Mucosa of gallbladder (tissue), 1 donor: ENCODE measurements at regions not wholly inside any gene's neighbourhood (a gene's known extent, or its start where the extent isn't known, plus 50 kb on each side); places are given as distances from the start of the nearest gene placed in this dataset.

Experiments used
- DNase-seq: peaks from one replicate; pipeline ENCODE4 v3.0.0-alpha.2; 2020; ENCODE audit warnings: low spot score
- donor health status: DM: no; HTN: no; CAD: no.

GRCh38 chr4:45358573-45359506, 632.5 kb upstream of the GNPDA2 start:
- no peak for DNase-seq

DNA sequence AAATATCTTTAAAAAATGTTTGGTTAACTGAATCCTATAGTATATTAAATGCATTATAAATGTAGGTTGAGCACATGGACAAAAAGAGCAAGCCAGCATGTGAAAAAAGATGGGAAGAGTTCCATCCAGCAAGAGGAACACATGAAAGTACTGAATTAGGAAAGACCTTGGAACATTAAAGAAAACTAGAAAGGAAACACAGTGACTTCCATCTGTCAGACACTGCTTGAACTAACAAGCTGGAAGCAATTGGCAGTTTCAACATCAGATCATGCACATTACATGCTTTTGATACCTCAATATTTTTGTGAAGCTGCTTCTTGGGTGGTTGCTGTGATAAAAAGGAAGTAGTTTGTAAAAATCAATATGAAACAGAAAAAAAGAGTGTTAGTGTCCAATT, 626.8 kb upstream of the GNPDA2 start:
- no peak for DNase-seq

- no peak for DNase-seq
These were observed 624.1 kb upstream of the GNPDA2 start for GRCh38 chr4:45350438-45350837.

DNA sequence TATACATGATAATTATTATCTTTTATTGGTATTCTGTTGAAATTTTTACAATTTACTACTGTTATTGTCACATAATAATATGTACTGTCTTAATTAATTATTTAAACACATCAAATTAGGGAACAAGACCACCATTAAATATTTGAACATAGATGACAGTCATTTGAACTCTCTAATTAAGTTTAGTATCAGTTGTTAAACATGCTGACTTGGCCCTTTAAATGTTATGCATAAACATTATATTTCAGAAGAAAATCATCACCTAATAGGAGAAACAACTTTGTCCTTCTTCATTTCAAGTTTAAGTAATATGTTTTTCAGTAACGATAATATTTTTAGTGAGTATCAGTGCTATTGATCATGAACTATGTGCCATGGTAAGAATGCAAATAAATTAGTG, 623.5 kb upstream of the GNPDA2 start:
- DNase-seq, result no peak

DNA sequence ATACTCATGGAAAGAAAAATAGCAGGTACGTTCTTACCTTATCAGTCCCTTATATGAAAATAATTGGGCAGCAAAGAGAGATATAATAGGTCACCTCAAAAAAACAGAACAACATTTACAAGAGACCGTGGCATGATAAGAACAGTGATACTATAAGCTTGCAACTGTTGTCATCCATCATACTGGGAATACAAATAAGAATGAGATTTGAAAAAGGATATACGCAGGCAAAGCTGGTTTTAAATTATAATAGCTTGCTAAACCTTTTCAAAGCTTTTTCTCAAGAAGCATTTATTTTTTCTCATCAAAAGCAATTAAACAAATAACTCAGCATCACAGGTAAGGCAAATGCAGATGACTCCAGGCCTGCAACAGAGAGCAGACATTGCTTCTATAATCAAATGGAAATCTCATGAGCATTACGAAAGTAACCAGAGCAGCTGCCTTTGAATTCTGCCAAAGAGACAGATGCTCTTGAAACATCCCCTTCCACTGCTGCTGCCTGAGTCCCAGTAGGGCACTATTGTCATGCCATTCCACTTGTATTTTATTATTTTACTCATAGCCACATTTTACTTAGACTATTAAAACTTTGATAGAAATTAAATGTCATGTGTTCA, 620.6 kb upstream of the GNPDA2 start:
- no peak for DNase-seq

DNA sequence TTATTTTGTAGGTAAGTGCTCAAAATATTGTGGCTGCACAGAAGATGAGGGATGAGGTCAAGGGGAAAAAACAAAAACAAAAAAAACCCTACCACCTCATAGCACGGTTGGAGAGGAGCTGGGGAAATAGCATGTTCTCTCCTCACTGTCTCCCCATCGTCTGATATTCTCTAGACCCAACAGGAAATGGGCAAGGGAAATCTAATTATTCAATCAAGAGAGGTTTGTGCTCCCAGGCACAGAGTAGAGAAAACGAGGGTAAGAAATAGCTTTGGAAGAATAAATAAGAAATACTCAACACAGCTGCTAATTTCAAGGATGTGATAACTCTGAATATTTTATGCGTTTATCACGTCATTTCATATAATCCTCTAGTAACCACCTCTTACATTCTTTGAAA, 619.2 kb upstream of the GNPDA2 start:
- DNase-seq, result no peak

GRCh38 chr4:45331802-45332201, 605.4 kb upstream of the GNPDA2 start:
- no peak for DNase-seq

- no peak for DNase-seq
These were observed 601.2 kb upstream of the GNPDA2 start for GRCh38 chr4:45327544-45327943.

DNA sequence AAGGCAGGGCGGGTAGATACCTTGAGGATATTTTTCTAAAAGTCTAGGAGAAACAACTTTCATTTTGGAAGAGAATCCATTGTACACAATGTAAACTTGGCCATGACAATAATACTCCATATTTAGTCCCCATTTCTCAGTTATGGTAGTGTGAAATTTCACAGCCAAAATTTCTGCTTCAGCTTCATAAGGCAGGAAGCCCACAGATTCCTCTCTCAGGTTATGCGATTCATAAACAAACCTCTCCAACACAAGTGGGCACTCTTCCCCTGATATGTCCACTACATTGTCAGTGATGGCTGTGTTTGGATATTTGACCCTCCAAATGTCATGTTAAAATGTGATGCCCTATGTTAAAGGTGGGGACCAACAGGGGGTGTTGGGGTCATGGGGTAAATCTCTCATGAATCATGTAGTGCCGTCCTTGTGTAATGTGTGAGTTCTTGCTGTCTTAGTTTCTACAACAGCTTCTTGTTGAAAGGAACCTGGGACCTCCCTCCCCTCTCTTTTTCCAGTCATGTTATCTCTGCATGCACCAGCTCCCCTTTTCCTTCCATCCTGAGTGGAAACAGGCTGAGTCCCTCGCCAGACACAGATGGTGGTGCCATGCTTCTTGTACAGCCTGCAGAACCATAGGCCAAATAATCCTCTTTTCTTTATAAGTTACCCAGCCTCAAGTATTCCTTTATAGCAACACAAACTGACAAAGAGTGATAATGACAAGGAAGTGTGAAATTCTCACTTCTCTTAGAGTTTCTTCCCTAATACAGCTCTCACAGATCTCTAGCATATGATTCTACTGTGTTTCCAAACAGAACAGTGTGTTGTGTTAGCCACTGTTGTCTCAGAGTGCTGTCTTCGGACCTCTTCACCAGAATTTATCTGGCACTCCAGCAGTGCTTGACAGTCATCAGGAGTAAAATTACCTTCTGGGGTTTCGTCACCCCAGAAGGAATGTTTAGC, 598.4 kb upstream of the GNPDA2 start:
- DNase-seq, result no peak

DNA sequence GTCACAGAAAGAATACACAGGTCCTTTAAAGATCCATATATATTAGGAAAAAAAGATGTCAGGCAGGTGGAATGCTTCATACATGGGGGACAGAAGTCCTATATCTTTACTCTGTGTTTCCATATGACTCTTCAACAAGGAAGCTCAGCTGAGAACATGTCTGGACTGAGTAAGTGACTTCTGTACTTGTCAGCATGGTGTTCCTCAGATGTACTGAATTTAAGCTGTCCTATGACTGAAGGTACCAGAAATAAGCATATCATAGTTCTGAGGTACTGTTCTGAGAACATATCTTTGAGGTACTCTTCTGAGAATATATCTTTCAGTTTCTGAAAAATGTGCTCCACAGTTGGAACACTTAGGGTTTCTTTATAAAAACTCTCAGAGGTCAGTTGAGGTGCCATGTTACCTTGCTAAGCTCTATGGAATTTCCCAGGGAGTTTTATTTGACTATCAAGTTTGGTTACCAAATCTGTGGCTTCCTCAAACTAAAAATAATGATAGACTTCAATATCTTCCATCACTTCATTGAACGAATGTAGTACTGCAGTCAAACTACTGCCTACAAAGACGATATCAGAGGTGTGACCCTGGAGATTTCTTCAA, 597.2 kb upstream of the GNPDA2 start:
- DNase-seq, result no peak

DNA sequence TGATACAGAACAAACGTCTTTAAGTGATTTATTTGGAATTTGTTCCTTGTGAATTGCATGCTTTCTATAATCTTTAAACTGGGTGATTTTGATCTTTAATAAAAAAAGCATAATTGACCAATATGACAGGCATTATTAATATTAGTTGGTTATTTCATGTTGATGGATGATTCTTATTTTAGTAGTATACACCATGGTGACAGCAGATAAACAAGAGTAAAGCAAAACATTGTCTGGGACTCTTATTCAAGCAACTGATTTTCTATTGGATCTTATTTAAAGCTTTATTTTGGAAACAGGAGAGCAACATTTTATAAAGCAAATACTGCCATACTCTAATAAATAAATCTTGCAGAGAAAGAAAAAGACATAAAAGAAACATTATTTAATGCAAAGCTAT, 591.4 kb upstream of the GNPDA2 start:
- no peak for DNase-seq

GRCh38 chr4:45317276-45317675, 590.9 kb upstream of the GNPDA2 start:
- DNase-seq, result no peak

GRCh38 chr4:45316257-45316656, 589.9 kb upstream of the GNPDA2 start:
- DNase-seq, result no peak

GRCh38 chr4:45302828-45303227, 576.5 kb upstream of the GNPDA2 start:
- DNase-seq, result no peak

- no peak for DNase-seq
These were observed 568.1 kb upstream of the GNPDA2 start for GRCh38 chr4:45294464-45294863.

GRCh38 chr4:45293335-45293734, 567.0 kb upstream of the GNPDA2 start:
- DNase-seq, result no peak

- no peak for DNase-seq
These were observed 566.5 kb upstream of the GNPDA2 start for GRCh38 chr4:45292844-45293243.

- DNase-seq, result no peak
These were observed 558.2 kb upstream of the GNPDA2 start for GRCh38 chr4:45284400-45285085.

DNA sequence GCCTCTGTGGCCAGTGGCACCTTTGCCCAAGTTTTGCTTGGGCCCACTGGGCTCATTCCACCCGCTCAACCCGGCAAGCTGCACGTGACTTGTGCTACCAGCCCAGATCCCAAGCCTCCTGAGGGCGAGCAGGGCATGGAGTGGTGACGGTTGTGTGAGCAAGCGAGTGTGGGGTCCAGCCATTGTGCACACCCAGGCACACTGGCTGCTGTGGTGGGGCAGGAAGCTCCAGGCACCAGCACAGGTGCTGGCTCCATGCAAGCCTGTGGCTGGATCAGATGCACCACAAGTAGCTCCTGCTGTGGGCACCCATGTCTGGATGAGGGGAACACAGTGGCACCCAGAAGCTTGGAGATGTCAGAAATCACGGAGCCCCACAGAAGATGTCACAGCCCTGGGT, 557.0 kb upstream of the GNPDA2 start:
- DNase-seq, result no peak

- DNase-seq, result no peak
These were observed 553.8 kb upstream of the GNPDA2 start for GRCh38 chr4:45280121-45280520.

GRCh38 chr4:45275862-45276261, 549.5 kb upstream of the GNPDA2 start:
- DNase-seq, result no peak
